Endothelial cell of umbilical vein (primary cell): ENCODE measurements at regions not wholly inside any gene's neighbourhood (a gene's known extent, or its start where the extent isn't known, plus 50 kb on each side); places are given as distances from the start of the nearest gene placed in this dataset.

ENCODE experiments used
- BruUV-seq: library from RNA; stranded (reverse); fragments of 400-500 nt; replicated peaks from 2 replicates; lab custom pipeline; 2021; lab: Mats Ljungman, UMichigan
- CTCF ChIA-PET: fragments of 300-600, 350-600 bp; sonication (Branson Sonifier 250); formaldehyde crosslinking; loops from one replicate; lab custom pipeline; 2021; ENCODE audit warnings: antibody characterized with exemption, inconsistent platforms; lab: Charles Lee
- POLR2A ChIA-PET: fragments of 300-600, 350-600 bp; sonication (Branson Sonifier 250); formaldehyde crosslinking; loops from one replicate; lab custom pipeline; 2021; ENCODE audit warnings: antibody characterized with exemption, inconsistent platforms; lab: Charles Lee
- DNase-seq: peaks from one replicate; pipeline ENCODE4 v3.0.0-alpha.2; 2011; ENCODE audit warnings: low read depth, low spot score
- FAIRE-seq: peaks from 2 replicates; lab custom pipeline; 2011; peaks lifted over from hg19 to GRCh38; lab: Jason Lieb, UNC
- H2AFZ ChIP-seq: 2 replicates; pipeline ENCODE4 v1.6.0; 2012; ENCODE audit warnings: low read depth, low read length, control low read depth, inconsistent platforms
- H3K27ac ChIP-seq: 2 replicates; pipeline ENCODE4 v1.5.1; 2011; ENCODE audit warnings: low read depth, mild to moderate bottlenecking, control low read depth, low read length, moderate library complexity; ENCODE audit not compliant: insufficient read depth
- H3K27me3 ChIP-seq, 2 experiments: 2 replicates each; pipeline versions ENCODE4 v1.6.0 to v1.6.1; 2011; ENCODE audit warnings: low read length in 2 of 2, mixed read lengths in 1 of 2; ENCODE audit not compliant: control insufficient read depth in 2 of 2, insufficient read depth in 2 of 2
- H3K36me3 ChIP-seq, 2 experiments: 2 replicates in 1 of 2; 3 replicates in 1 of 2; pipeline ENCODE4 v1.5.1; 2011; ENCODE audit warnings: low read length in 2 of 2, mild to moderate bottlenecking in 1 of 2, moderate library complexity in 1 of 2; ENCODE audit not compliant: control insufficient read depth in 2 of 2, insufficient read depth in 2 of 2; ENCODE audit errors: extremely low read depth in 1 of 2
- H3K4me1 ChIP-seq: 3 replicates; pipeline ENCODE4 v1.5.1; 2011; ENCODE audit warnings: mild to moderate bottlenecking, low read length; ENCODE audit not compliant: control insufficient read depth, insufficient read depth; ENCODE audit errors: extremely low read depth
- H3K4me2 ChIP-seq: 2 replicates; pipeline ENCODE4 v1.6.1; 2011; ENCODE audit warnings: low read length, control low read depth, mixed read lengths; ENCODE audit not compliant: insufficient read depth
- H3K4me3 ChIP-seq, 3 experiments: fragments of 200-600 bp in 1 of 3; sonication (generic), shearing (Covaris generic) in 1 of 3; replicated peaks in 1 of 3; 2 replicates each; pipeline ENCODE4 v1.5.1; 2011 to 2016; ENCODE audit warnings: control low read depth in 3 of 3, low read length in 3 of 3, mild to moderate bottlenecking in 2 of 3, inconsistent platforms in 1 of 3, low read depth in 1 of 3, moderate library complexity in 1 of 3; ENCODE audit not compliant: insufficient read depth in 1 of 3
- H3K79me2 ChIP-seq: 2 replicates; pipeline ENCODE4 v1.6.0; 2012; ENCODE audit warnings: low read length, inconsistent platforms; ENCODE audit not compliant: control insufficient read depth, insufficient read depth
- H3K9ac ChIP-seq: replicated peaks from 2 replicates; pipeline ENCODE3; 2011; ENCODE audit warnings: low read length, control low read depth; ENCODE audit not compliant: insufficient read depth; ENCODE audit errors: extremely low read depth
- H3K9me1 ChIP-seq: replicated peaks from 3 replicates; pipeline ENCODE4 v1.6.0; 2011; ENCODE audit warnings: mild to moderate bottlenecking, low read length; ENCODE audit not compliant: control insufficient read depth, insufficient read depth; ENCODE audit errors: extremely low read depth
- H3K9me3 ChIP-seq: replicated peaks from 2 replicates; pipeline ENCODE4 v1.5.1; 2012; ENCODE audit warnings: low read length, inconsistent platforms; ENCODE audit not compliant: control insufficient read depth, insufficient read depth
- H4K20me1 ChIP-seq: replicated peaks from 2 replicates; pipeline ENCODE3; 2011; ENCODE audit warnings: mild to moderate bottlenecking, low read length; ENCODE audit not compliant: control insufficient read depth, insufficient read depth; ENCODE audit errors: extremely low read depth
- EZH2 ChIP-seq: IDR thresholded peaks from 2 replicates; pipeline ENCODE4 v1.6.1; 2012; ENCODE audit warnings: borderline replicate concordance, low read depth, mild to moderate bottlenecking, moderate library complexity, low read length, inconsistent platforms; ENCODE audit not compliant: severe bottlenecking
- FOS ChIP-seq: IDR thresholded peaks from 2 replicates; pipeline ENCODE4 v1.6.1; 2011; ENCODE audit warnings: mild to moderate bottlenecking, low read length, moderate library complexity, borderline replicate concordance; ENCODE audit not compliant: insufficient read depth
- GATA2 ChIP-seq: IDR thresholded peaks from 2 replicates; pipeline ENCODE4 v1.7.0; 2011; ENCODE audit warnings: low read depth, mild to moderate bottlenecking, moderate library complexity, mixed read lengths, low read length; ENCODE audit not compliant: insufficient read length, insufficient read depth
- JUN ChIP-seq: IDR thresholded peaks from 2 replicates; pipeline ENCODE4 v1.6.1; 2011; ENCODE audit warnings: borderline replicate concordance, low read depth; ENCODE audit not compliant: insufficient read length, insufficient read depth
- MAX ChIP-seq: IDR thresholded peaks from 2 replicates; pipeline ENCODE4 v1.6.1; 2011; ENCODE audit not compliant: insufficient read depth, insufficient read length
- MYC ChIP-seq: IDR thresholded peaks from one replicate; pipeline ENCODE4 v1.6.1; 2011; ENCODE audit warnings: mild to moderate bottlenecking, low read depth, low read length
- POLR2A ChIP-seq: IDR thresholded peaks from 2 replicates; pipeline ENCODE4 v1.6.1; 2012; ENCODE audit warnings: low read depth, mild to moderate bottlenecking, control low read depth, low read length
- POLR2AphosphoS5 ChIP-seq: IDR thresholded peaks from 2 replicates; pipeline ENCODE4 v1.6.1; 2012; ENCODE audit warnings: low read depth, mild to moderate bottlenecking, control low read depth, low read length, moderate library complexity; ENCODE audit not compliant: insufficient read depth
- dilution Hi-C: fragments of 300-500 bp; cut with MboI; formaldehyde crosslinking; loops from one replicate; pipeline ENCODE4 v1.15.0; 2019; ENCODE audit warnings: low sequenced_read_pairs; ENCODE audit not compliant: extremely low pct_ligation_motif_present
- intact Hi-C: fragments of 100-400 bp; cut with micrococcal nuclease; formaldehyde crosslinking; loops from one replicate; pipeline ENCODE4 v1.10.0; 2022
- TF ChIP-seq, protein P1 (sequence below), 2 donors: IDR thresholded peaks; 1 replicate in 1 of 2; 2 replicates in 1 of 2; pipeline ENCODE4 v1.5.1; 2011; ENCODE audit warnings: low read length in 2 of 2, mild to moderate bottlenecking in 2 of 2, moderate library complexity in 2 of 2, control low read depth in 1 of 2, inconsistent platforms in 1 of 2, low read depth in 1 of 2; ENCODE audit not compliant: insufficient read depth in 1 of 2; ENCODE audit errors: extremely low read depth in 1 of 2

DNA sequence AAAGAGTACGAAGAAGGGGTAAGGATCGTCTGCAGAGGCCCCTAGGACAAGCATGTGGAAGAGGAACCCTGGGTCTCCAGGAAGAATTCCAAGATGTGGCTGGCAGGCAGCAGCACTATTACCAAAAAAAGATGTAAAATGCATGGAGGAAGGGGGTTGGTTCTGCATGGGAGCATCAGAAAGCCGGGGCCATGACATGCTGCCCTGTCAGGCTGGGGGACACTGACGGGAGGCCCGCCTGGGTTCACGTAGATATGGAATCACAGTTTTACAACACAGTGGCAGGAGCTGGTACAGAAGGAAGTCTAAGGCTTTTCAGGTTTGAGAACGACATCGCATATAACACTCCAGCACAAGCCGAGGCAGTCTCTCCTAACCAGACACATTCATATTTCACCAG is 150.0 kb upstream of the GSC start:
- intact Hi-C loops (no loop called here), dilution Hi-C loops (no loop called here)
- H4K20me1 ChIP-seq: no peaks in the 10 kb centered on the region
- H3K9ac ChIP-seq: no peak overlapping the region
- H3K4me2 ChIP-seq: no peak overlapping the region
- TF ChIP-seq, protein P1, sequence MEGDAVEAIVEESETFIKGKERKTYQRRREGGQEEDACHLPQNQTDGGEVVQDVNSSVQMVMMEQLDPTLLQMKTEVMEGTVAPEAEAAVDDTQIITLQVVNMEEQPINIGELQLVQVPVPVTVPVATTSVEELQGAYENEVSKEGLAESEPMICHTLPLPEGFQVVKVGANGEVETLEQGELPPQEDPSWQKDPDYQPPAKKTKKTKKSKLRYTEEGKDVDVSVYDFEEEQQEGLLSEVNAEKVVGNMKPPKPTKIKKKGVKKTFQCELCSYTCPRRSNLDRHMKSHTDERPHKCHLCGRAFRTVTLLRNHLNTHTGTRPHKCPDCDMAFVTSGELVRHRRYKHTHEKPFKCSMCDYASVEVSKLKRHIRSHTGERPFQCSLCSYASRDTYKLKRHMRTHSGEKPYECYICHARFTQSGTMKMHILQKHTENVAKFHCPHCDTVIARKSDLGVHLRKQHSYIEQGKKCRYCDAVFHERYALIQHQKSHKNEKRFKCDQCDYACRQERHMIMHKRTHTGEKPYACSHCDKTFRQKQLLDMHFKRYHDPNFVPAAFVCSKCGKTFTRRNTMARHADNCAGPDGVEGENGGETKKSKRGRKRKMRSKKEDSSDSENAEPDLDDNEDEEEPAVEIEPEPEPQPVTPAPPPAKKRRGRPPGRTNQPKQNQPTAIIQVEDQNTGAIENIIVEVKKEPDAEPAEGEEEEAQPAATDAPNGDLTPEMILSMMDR (IDR thresholded peaks at IDR 0.05; ENCODE audit: extremely low read depth in 1 of 2, insufficient read depth in 1 of 2, low read depth in 1 of 2, low read length in 2 of 2): no peak
- TF ChIP-seq MAX (no peak), EZH2 (no peak), MYC (no peak), FOS (no peak), JUN (no peak), POLR2A (no peak), POLR2AphosphoS5 (no peak), GATA2 (no peak)
- no peak overlapping the region for H2AFZ ChIP-seq
- no peaks in the 10 kb centered on the region for H3K9me3 ChIP-seq
- H3K36me3 ChIP-seq: no peaks in the 10 kb centered on the region
- no peak overlapping the region for H3K27ac ChIP-seq
- DNase-seq (no peak), FAIRE-seq (no peak)
- BruUV-seq: no TSS peak
- ChIA-PET CTCF (no interaction called here), POLR2A (no interaction called here)
- no peaks in the 10 kb centered on the region for H3K9me1 ChIP-seq
- H3K27me3 ChIP-seq: no peaks in the 10 kb centered on the region
- no peak overlapping the region for H3K4me3 ChIP-seq
- H3K4me1 ChIP-seq: no peaks in the 10 kb centered on the region
- no peaks in the 10 kb centered on the region for H3K79me2 ChIP-seq
